Activated naive CD4-positive, alpha-beta T cell treated with anti-CD3 and anti-CD28 coated beads, Interleukin-2, amount 50 U/mL, for 72 hours (primary cell): ENCODE measurements at regions not wholly inside any gene's neighbourhood (a gene's known extent, or its start where the extent isn't known, plus 50 kb on each side); places are given as distances from the start of the nearest gene placed in this dataset.
"Not testable (repeated sequence)": the region's sequence is repeated elsewhere in the genome, so short reads cannot be mapped to it uniquely, and the experiment has no call there.

Source experiments
- ATAC-seq, 2 donors: fragments of 150-1000 bp; cut with Tn5 transposase; 2 replicates each; pipeline ENCODE4 v1.10.0; 2021; ENCODE audit warnings: mild to moderate bottlenecking in 2 of 2, moderate library complexity in 2 of 2
- DNase-seq, 2 donors: peaks; one replicate each; pipeline ENCODE4 v3.0.0; 2021 to 2022; ENCODE audit warnings: low spot score in 2 of 2
- H3K27ac Mint-ChIP-seq, 2 donors: one replicate each; pipeline ENCODE4 v1.8.0; 2022; ENCODE audit warnings: mild to moderate bottlenecking in 2 of 2, mixed read lengths in 2 of 2
- H3K36me3 Mint-ChIP-seq, 2 donors: one replicate each; pipeline ENCODE4 v1.8.0; 2022; ENCODE audit warnings: mixed read lengths in 2 of 2
- H3K9me3 Mint-ChIP-seq, 2 donors: one replicate each; pipeline ENCODE4 v1.8.0; 2022; ENCODE audit warnings: mixed read lengths in 2 of 2

DNA sequence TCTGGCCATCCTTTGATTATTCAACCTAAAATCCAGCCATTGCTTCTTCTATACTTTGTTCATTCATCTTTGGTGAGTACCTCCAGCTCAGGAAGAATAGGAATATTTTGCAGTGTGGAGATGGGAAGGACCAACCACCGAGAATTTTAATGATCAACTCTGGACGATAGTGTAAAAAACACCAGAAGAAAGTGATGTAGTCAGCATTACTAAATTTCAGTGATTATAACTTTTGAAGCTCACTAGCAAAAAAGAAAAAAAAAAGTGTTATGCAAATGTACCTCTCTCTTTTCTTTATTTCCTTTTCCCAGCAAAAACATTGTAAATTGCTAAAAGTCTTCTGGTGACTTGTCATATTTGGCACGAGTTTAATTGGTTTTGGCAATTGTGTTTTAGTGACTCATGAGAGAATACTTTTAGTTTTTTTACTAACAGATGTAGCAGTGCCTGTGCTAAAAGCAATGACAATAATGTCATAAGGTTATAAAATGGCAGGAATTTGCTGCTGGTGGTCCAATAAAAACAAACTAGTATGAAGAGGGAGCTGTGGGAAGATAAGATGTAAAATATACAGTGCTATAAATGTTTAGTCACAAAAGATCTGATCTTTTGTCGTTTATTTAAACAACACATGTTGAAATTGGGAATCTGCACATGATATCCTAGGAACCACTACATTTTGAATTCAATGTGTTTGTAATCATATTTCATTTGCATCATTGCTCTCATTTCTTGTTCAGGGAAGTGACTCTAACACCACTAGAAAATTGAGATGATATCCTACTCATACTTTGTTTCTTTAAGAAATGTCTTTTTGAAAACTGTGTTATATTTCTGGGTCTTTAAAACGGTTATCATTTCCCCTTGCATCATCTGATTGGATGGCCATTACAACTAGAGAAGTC lies 81.3 kb upstream of the ERCC6L2 start:
- ATAC-seq = no peak

DNA sequence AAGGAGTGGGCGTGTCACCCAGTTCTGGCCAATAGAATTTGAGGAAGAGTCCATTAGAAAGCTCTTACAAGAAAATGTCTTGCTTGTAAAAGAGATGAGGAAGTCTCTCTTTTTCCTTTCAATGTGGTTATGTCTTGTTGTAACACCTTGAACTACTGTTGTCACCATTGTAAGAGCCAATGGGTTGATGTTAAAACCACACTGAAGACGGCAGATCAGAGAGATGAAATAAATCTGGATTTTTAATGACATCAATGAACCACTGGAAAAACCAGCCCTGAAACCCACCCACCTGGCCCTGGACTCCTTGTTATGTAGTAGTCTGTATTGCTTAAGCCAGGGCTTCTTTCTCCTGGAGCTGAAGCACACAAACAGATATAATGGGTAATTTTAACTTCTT lies 83.8 kb upstream of the ERCC6L2 start:
- peak in 1 of 2 donors; percentile 37 for ATAC-seq
- Mint-ChIP-seq H3K27ac (no peak overlapping the region), H3K9me3 (peaks cover 0 to 4% of the 10 kb centered on the region in 2 donors), H3K36me3 (no peaks in the 10 kb centered on the region)
- DNase-seq = no peak

More for the DNA sequence above, 81.3 kb upstream of the ERCC6L2 start:
- H3K36me3 Mint-ChIP-seq = no peaks in the 10 kb centered on the region
- DNase-seq = no peak
- H3K9me3 Mint-ChIP-seq = peaks cover 0 to 4% of the 10 kb centered on the region in 2 donors
- no peak overlapping the region for H3K27ac Mint-ChIP-seq

- H3K9me3 Mint-ChIP-seq = peaks cover 0 to 4% of the 10 kb centered on the region in 2 donors
- no peak overlapping the region for H3K27ac Mint-ChIP-seq
- H3K36me3 Mint-ChIP-seq = no peaks in the 10 kb centered on the region
- DNase-seq (no peak), ATAC-seq (no peak)
Observed at GRCh38 chr9:95791286-95791685, 84.2 kb upstream of the ERCC6L2 start.

GRCh38 chr9:95788521-95788991 lies 86.9 kb upstream of the ERCC6L2 start:
- ATAC-seq (no peak), DNase-seq (no peak)
- Mint-ChIP-seq H3K36me3 (no peaks in the 10 kb centered on the region), H3K9me3 (peaks cover 0 to 4% of the 10 kb centered on the region in 2 donors), H3K27ac (no peak overlapping the region)

DNA sequence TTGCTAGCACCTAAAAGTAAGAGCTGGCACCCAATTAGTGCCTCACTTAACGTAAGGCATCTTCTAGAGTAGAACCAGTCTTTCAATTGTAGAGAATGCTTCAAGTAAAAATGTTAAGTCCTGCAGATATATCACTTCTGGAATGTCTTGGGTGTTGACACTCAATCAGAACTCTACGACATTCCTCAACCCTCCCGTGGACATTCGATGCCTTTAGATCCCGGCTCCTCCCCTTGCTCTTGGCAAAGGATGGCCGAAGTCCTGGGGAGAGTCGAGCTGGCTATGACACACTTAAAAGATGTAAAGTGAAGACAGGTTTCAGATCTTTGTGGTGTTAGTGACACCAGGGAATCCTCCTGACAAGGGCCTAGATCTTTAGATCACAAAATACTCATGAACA lies 87.5 kb upstream of the ERCC6L2 start:
- Mint-ChIP-seq H3K9me3 (peaks cover 0 to 4% of the 10 kb centered on the region in 2 donors), H3K36me3 (no peaks in the 10 kb centered on the region), H3K27ac (no peak overlapping the region)
- DNase-seq = no peak
- ATAC-seq = no peak

- no peak for ATAC-seq
- DNase-seq = no peak
- Mint-ChIP-seq H3K9me3 (no peaks in the 10 kb centered on the region), H3K27ac (no peak overlapping the region), H3K36me3 (no peaks in the 10 kb centered on the region)
Observed at GRCh38 chr9:95785209-95785608, 90.3 kb upstream of the ERCC6L2 start.

- Mint-ChIP-seq H3K9me3 (no peaks in the 10 kb centered on the region), H3K27ac (no peak overlapping the region), H3K36me3 (no peaks in the 10 kb centered on the region)
- ATAC-seq (no peak), DNase-seq (no peak)
Observed at GRCh38 chr9:95784318-95784717, 91.2 kb upstream of the ERCC6L2 start.

DNA sequence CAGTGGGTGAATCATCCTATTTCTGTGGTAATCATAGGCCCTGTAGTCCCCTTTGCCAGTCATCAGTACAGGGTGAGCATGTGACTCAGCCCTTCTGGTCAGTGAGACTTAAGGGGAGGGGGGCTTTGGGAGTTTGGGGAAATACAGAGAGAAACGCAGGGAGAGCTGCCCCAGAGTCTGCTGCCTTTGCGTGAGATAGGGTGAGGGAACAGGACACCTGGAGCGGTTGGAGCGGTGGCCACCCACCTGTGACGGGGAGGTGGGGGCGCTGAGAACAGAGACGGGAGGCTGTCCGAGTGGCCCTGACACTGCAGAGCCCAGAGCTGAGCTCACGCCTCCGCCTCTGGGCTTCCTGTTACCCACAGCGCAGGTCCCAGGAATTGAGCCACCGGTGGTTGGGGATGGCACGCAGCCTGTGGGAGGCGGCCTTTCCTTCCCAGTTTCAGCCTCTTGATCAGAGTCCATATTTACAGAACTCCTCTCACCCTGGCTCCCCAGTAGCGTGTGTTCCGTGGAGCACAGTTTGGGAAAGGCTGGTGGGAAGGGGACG lies 92.0 kb upstream of the ERCC6L2 start:
- no peak for DNase-seq
- H3K9me3 Mint-ChIP-seq = no peaks in the 10 kb centered on the region
- H3K36me3 Mint-ChIP-seq = no peaks in the 10 kb centered on the region
- ATAC-seq = no peak
- H3K27ac Mint-ChIP-seq = no peak overlapping the region

GRCh38 chr9:95780751-95781150 lies 94.7 kb upstream of the ERCC6L2 start:
- Mint-ChIP-seq H3K36me3 (no peaks in the 10 kb centered on the region), H3K27ac (no peak overlapping the region), H3K9me3 (no peaks in the 10 kb centered on the region)
- ATAC-seq (no peak), DNase-seq (no peak)

GRCh38 chr9:95780121-95780520 lies 95.4 kb upstream of the ERCC6L2 start:
- Mint-ChIP-seq H3K27ac (no peak overlapping the region), H3K9me3 (peaks cover 0 to 3% of the 10 kb centered on the region in 2 donors), H3K36me3 (no peaks in the 10 kb centered on the region)
- DNase-seq = no peak
- ATAC-seq = no peak

DNA sequence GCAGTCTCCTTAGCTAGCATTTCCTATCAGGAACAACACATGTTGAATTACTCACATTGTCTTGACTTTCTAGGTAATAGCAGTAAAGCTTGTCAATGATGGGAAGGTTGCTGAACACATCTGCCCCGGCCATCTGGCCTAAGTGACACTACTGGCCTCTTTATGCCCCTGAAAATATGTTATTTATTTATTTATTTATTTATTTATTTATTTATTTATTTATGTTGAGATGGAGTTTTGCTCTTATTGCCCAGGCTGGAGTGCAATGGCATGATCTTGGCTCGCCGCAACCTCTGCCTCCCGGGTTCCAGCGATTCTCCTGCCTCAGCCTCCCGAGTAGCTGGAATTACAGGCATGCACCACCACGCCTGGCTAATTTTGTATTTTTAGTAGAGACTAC lies 95.9 kb upstream of the ERCC6L2 start:
- not testable (repeated sequence) for DNase-seq, H3K27ac Mint-ChIP-seq

DNA sequence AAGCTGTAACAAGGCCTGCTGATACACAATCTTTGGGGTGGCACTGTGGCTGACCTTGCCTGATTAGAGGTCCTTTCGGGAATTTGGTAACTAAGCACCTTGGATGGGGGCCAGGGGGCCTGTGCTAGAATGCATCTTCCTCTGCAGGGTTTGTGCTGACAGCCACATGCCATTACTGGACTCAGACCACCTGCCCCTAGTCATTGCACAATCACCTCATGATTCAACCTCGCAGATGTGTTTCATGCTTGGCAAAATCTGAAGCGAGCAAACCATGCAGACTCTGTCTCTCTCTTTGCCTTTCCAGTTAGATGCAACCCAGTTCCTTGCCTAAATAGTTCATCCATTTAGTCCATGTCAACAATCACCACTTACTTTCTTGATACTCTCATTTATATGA lies 96.5 kb upstream of the ERCC6L2 start:
- Mint-ChIP-seq H3K9me3 (peaks cover 0 to 4% of the 10 kb centered on the region in 2 donors), H3K36me3 (no peaks in the 10 kb centered on the region), H3K27ac (no peak overlapping the region)
- ATAC-seq = no peak
- no peak for DNase-seq

More for the DNA sequence above, 95.9 kb upstream of the ERCC6L2 start:
- H3K36me3 Mint-ChIP-seq, H3K9me3 Mint-ChIP-seq, ATAC-seq: not testable (repeated sequence)

GRCh38 chr9:95777136-95777535 lies 98.4 kb upstream of the ERCC6L2 start:
- ATAC-seq (no peak), DNase-seq (no peak)
- Mint-ChIP-seq H3K9me3 (peaks cover 0 to 4% of the 10 kb centered on the region in 2 donors), H3K36me3 (no peaks in the 10 kb centered on the region), H3K27ac (no peak overlapping the region)

DNA sequence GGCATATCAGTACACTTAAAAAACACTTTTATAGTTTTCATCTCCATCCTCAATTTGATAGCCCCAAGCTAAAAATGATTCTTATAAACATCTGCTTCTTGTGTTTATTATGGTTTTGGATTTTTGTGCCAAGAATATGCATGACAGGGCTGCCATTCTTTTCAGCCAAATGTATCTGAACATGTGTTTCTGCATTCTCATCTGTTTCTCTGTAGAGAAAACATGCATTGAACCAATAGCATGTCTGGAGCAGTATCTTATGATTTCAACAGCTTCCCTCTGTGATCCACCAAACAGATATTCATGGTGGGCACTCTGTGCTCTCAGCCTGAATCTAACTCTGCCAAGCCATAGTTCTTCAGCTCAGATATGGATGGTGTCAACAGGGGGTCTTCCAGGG lies 99.3 kb upstream of the ERCC6L2 start:
- H3K27ac Mint-ChIP-seq = no peak overlapping the region
- H3K36me3 Mint-ChIP-seq = no peaks in the 10 kb centered on the region
- DNase-seq = no peak
- H3K9me3 Mint-ChIP-seq = peaks cover 0 to 4% of the 10 kb centered on the region in 2 donors
- no peak for ATAC-seq

DNA sequence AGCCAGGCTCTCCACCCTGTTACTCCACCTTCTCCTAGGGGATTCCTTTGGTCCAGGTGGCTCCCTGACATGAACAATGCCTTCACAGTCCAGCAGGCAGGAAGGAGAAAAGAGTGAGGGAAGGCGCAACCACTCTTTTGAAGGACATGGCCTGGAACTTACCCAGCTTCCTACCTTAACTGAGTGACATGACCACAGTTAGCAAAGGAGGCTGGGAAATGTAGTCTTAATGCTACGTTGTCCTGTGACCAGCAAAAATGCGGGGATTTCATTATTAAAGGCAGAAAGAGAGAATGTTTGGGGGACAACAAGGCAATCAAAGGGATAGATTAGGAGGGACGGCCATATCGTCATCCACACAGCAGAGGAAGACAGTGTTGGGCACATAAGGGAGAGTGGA lies 100.3 kb upstream of the ERCC6L2 start:
- no peak overlapping the region for H3K27ac Mint-ChIP-seq
- no peaks in the 10 kb centered on the region for H3K36me3 Mint-ChIP-seq
- ATAC-seq (no peak), DNase-seq (no peak)
- peaks cover 0 to 4% of the 10 kb centered on the region in 2 donors for H3K9me3 Mint-ChIP-seq

DNA sequence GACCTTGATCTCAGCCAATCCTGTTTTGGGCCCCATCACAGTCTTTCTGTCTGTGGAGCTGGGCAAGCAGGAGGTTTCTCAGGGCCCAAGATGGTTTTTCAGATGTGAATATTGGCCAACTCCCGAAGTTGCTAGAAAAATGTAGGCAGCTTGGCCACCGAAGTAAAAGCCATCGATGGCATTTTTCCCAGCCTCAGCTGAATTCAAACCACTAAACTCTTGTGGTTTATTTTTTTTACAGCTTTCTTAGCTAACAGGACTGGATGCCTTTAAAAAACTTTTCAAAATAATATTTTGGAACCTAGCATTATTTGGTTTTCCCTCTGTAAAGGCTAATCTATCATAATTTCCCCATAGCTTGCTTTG lies 102.5 kb upstream of the ERCC6L2 start:
- no peak for ATAC-seq
- Mint-ChIP-seq H3K9me3 (peaks cover 0 to 4% of the 10 kb centered on the region in 2 donors), H3K27ac (no peak overlapping the region), H3K36me3 (no peaks in the 10 kb centered on the region)
- DNase-seq = no peak

DNA sequence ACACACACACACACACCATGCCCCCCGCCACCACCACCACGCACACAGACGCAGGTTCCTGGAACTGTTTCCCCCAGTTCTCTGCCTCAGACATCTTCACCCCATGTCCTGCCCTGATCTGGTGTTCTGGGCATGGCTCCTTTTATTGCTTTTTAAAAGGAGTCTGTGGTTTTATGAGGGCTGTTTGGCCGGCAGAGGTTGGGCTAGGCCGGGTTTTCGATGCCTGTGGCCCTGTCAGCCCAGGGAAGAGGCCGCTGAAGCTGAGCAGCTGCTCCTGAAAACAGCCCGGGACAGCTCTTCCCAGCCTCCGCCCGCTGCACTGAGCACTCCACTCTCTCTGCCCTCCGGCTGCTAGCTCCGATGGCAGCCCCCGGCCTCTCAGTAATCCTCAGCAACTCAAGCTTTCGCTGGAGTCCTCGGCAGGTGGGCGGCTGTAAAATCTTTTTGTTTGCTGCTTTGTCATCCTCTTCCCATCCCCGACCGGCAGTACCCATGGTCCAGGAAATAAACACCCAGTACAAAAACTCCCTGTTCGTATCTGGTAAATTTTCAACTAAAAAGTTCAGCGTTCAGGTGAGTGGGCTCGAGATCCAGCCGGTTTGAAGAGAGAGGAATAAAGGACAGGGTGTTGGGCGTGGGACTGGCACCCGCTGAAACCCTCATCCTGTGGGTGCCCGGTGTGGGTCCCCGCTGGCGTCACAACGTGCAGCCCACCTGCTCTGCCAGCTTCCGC lies 103.0 kb upstream of the ERCC6L2 start:
- Mint-ChIP-seq H3K36me3 (no peaks in the 10 kb centered on the region), H3K27ac (no peak overlapping the region), H3K9me3 (peaks cover 0 to 4% of the 10 kb centered on the region in 2 donors)
- DNase-seq (no peak), ATAC-seq (no peak)
